Fibroblast of lung (primary cell): ENCODE measurements at regions not wholly inside any gene's neighbourhood (a gene's known extent, or its start where the extent isn't known, plus 50 kb on each side); places are given as distances from the start of the nearest gene placed in this dataset.

Experiments used
- CTCF ChIP-seq, 2 donors: IDR thresholded peaks in 1 of 2; conservative IDR thresholded peaks in 1 of 2; 1 replicate in 1 of 2; 2 replicates in 1 of 2; pipeline ENCODE4 v1.5.1; 2011 to 2012; ENCODE audit warnings: low read length in 2 of 2, control low read depth in 1 of 2, inconsistent platforms in 1 of 2, low read depth in 1 of 2, mild to moderate bottlenecking in 1 of 2
- EZH2 ChIP-seq: IDR thresholded peaks from 2 replicates; pipeline ENCODE4 v1.5.1; 2012; ENCODE audit warnings: low read length, control low read depth, mild to moderate bottlenecking; ENCODE audit errors: missing control alignments

GRCh38 chr2:180394305-180394704 lies 387.2 kb upstream of the CWC22 start:
- TF ChIP-seq CTCF (conservative IDR thresholded peaks at IDR 0.05 in 1 of 2, IDR thresholded peaks at IDR 0.05 in 1 of 2; ENCODE audit: low read depth in 1 of 2, low read length in 2 of 2) (no peak), EZH2 (no peak)
